ENCODE measurements at regions not wholly inside any gene's neighbourhood (a gene's known extent, or its start where the extent isn't known, plus 50 kb on each side); places are given as distances from the start of the nearest gene placed in this dataset.

DNA sequence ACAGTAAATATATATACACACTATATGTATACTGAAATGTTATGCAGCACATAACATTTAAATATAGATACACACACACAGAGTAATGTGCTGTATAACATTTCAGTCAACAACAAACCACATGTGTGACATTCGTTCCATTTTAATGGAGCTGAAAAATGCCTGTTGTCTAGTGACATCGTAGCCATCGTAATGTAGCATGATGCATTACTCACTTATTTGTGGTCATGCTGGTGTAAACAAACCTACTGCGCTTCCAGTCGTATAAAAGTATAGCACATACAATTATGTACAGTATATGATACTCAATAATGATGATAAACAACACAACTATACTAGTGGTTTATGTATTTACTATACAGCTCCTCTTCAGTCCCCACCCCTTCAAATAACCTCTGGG lies 119.0 kb upstream of the SLC38A4 start:
- TF ChIP-seq POLR2A (IDR thresholded peaks at IDR 0.05; ENCODE audit: low read depth, low read length) = no peak
- DNase-seq (ENCODE audit: insufficient read length, low spot score) (no peak), FAIRE-seq (peak; percentile 36)

- FAIRE-seq = no peak
- no peak for TF ChIP-seq POLR2A (IDR thresholded peaks at IDR 0.05; ENCODE audit: low read depth, low read length)
- no peak for DNase-seq (ENCODE audit: insufficient read length, low spot score)
These were observed 119.8 kb upstream of the SLC38A4 start for GRCh38 chr12:46945591-46945990.

- TF ChIP-seq POLR2A (IDR thresholded peaks at IDR 0.05; ENCODE audit: low read depth, low read length) = no peak
- DNase-seq (ENCODE audit: insufficient read length, low spot score) (no peak), FAIRE-seq (peak; percentile 84)
These were observed 120.3 kb upstream of the SLC38A4 start for GRCh38 chr12:46946137-46946536.

GRCh38 chr12:46948936-46949545 lies 123.2 kb upstream of the SLC38A4 start:
- no peak for FAIRE-seq
- TF ChIP-seq POLR2A (IDR thresholded peaks at IDR 0.05; ENCODE audit: low read depth, low read length) = no peak
- DNase-seq (ENCODE audit: insufficient read length, low spot score) = no peak

- DNase-seq (ENCODE audit: insufficient read length, low spot score) (no peak), FAIRE-seq (no peak)
- no peak for TF ChIP-seq POLR2A (IDR thresholded peaks at IDR 0.05; ENCODE audit: low read depth, low read length)
These were observed 124.3 kb upstream of the SLC38A4 start for GRCh38 chr12:46950094-46950493.

DNA sequence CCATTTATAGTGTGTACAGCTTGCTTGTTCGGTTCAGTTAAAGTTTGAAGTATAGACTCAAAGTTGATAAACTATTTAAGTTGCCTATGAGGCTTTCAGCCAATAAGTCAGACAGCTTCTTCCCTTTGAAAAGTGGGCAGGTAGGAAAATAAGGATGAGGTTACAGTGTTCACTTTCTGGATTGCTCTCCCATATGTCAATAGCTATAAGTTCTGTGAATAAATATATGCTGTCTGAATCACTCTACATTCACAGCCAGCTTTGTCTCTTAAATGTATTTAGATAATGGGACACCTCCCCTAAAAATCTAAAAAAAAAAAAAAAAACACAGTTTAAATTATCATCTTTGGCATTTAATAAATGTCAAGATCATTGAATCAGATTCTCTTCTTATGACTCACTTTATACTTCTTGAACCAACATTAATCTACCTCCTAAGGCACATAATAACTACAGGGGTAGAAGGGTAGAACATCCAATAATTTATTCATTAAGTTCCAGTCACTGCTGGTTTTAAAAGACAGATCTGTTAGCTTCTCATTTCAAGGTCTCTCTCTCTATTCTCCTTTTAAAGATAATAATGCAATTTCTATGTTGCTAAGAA lies 126.4 kb upstream of the PCED1B start:
- no peak for TF ChIP-seq POLR2A (IDR thresholded peaks at IDR 0.05; ENCODE audit: low read depth, low read length)
- no peak for FAIRE-seq
- DNase-seq (ENCODE audit: insufficient read length, low spot score) = no peak

- no peak for FAIRE-seq
- DNase-seq (ENCODE audit: insufficient read length, low spot score) = no peak
- TF ChIP-seq POLR2A (IDR thresholded peaks at IDR 0.05; ENCODE audit: low read depth, low read length) = no peak
These were observed 122.9 kb upstream of the PCED1B start for GRCh38 chr12:46956451-46957035.

- no peak for DNase-seq (ENCODE audit: insufficient read length, low spot score)
- FAIRE-seq = no peak
- TF ChIP-seq POLR2A (IDR thresholded peaks at IDR 0.05; ENCODE audit: low read depth, low read length) = no peak
These were observed 121.4 kb upstream of the PCED1B start for GRCh38 chr12:46958053-46958452.

GRCh38 chr12:46958599-46959290 lies 120.7 kb upstream of the PCED1B start:
- TF ChIP-seq POLR2A (IDR thresholded peaks at IDR 0.05; ENCODE audit: low read depth, low read length) = no peak
- FAIRE-seq (no peak), DNase-seq (ENCODE audit: insufficient read length, low spot score) (no peak)

- TF ChIP-seq POLR2A (IDR thresholded peaks at IDR 0.05; ENCODE audit: low read depth, low read length) = no peak
- FAIRE-seq (peak; percentile 95), DNase-seq (ENCODE audit: insufficient read length, low spot score) (peak; percentile 27)
These were observed 119.9 kb upstream of the PCED1B start for GRCh38 chr12:46959502-46959901.

GRCh38 chr12:46960681-46961080 lies 118.7 kb upstream of the PCED1B start:
- no peak for FAIRE-seq
- TF ChIP-seq POLR2A (IDR thresholded peaks at IDR 0.05; ENCODE audit: low read depth, low read length) = no peak
- no peak for DNase-seq (ENCODE audit: insufficient read length, low spot score)

DNA sequence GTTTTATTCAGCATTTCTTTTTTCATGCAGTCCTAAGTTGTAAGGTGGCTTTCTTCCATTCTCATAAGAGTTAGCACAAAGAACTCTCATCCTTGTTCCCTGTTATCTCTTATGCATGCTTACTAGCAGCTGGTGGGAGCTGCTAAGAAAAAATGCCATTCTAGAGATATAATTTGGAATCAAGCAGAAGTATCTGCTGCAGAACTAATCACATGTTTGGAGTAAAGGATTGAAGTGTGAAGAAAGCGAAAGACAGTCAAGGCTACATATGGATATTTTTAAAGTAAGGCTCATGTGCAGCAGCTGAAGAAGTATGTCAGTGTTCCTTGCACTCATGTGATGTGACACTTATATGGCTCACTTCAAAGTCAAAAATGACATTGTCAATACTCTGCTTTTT lies 116.2 kb upstream of the PCED1B start:
- FAIRE-seq (no peak), DNase-seq (ENCODE audit: insufficient read length, low spot score) (no peak)
- TF ChIP-seq POLR2A (IDR thresholded peaks at IDR 0.05; ENCODE audit: low read depth, low read length) = no peak

DNA sequence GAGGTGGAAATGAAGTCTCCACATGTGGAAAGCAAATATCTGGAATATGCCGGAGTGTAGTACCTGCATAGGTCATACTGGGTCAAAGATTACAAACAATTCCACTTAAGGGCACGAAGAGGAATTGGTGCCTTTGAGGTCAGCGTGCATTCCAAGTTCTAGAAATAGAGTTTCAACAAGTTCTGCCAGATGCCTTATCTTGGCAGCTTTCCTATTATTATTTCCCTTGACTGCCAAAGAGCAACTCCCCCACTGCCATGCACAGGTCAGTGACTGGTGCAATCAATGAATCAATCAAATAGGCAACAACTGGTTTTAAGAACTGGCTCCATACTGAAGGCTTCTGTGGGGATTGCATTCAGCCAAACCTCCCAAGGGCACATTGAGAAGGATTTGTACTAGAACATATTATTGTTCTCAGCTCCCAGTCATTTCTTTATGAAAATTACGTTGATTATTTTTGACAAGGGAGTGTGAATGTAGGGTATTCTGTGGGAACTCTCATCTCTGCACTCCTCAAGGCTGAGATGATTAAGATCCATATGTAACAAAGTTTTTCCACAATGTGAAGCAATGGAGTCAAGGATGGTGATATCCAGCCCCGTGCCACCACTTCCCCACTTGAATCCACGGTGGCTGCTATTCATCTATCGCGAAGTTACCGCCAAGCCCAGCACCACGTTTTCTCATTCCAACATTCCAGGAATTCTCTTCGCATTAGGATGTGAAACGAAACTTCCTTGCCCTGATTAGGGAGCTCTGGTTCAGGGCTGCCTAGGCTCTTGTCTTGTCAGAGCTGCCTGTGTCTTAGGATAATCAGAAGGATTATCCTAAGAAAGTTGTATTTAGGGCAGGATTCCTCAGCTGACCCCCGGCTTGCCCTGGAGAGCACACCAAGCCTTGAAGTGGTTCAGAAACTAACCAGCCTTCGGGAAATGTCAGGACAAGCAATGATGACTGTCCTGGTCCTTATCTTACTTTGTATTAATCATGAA lies 115.1 kb upstream of the PCED1B start:
- TF ChIP-seq POLR2A (IDR thresholded peaks at IDR 0.05; ENCODE audit: low read depth, low read length) = no peak
- FAIRE-seq = peak; percentile 97
- DNase-seq (ENCODE audit: insufficient read length, low spot score) = peak; percentile 26
